ENCODE measurements at regions not wholly inside any gene's neighbourhood (a gene's known extent, or its start where the extent isn't known, plus 50 kb on each side); places are given as distances from the start of the nearest gene placed in this dataset.

DNA sequence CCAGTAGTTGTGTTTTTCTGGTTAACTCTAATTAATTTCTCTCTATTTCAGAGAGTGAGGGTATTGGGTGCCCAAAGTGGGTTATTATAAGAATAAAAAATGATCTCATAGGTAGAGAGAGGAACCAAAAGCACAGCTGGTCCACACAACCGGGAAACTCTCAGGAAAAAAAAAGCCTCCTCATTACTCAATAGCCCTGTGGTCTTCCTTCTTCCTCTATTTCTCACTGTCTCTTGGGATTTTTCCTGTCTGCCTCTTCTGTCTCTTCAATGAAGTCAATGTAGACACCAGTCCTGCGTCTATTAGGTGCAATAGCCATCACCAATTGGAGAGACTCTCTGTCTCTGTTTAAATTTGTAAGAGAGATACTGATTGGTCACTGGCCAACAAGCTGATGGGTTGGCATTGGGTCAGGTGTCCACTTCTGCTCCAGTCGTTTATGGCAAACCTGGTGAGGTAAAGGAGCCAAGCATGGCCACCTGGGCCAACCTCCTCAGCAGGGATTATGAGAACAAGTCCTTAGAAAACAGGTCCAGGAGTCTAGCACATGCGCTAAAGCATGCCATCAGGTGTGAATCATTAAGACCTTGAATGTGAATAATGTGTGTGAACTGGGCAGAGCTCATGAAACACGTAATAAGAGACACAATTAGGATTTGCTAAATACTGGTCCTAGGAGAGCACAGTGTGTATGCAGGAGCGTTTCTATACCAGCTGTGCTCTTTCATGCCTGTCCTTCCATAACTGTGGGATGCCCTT is 443.0 kb upstream of the RUNX1 start:
- no peak for TF ChIP-seq CTCF (IDR thresholded peaks at IDR 0.05)
- Mint-ChIP-seq H3K27me3 (ENCODE audit: low read depth in 3 of 3) (peaks cover 0 to 2% (median 1%) of the 10 kb centered on the region in 3 donors), H3K9me3 (peaks cover 0 to 2% (median 0%) of the 10 kb centered on the region in 7 donors), H3K27ac (peak overlapping the region in 3 of 7 donors; percentile 0 to 72 (median 62)), H3K4me1 (peaks cover 22% of the 10 kb centered on the region), H3K4me3 (no peak overlapping the region), H3K36me3 (no peaks in the 10 kb centered on the region)
- Histone ChIP-seq H3K4me1 (ENCODE audit: control insufficient read depth in 1 of 2, insufficient read depth in 2 of 2, low read length in 2 of 2) (peaks cover 14 to 15% of the 10 kb centered on the region in 2 donors), H3K9me3 (replicated peaks in 1 of 2; ENCODE audit: control insufficient read depth in 1 of 2, insufficient read depth in 1 of 2, low read length in 2 of 2) (no peaks in the 10 kb centered on the region), H2AFZ (ENCODE audit: insufficient read depth, low read depth, low read length, poor library complexity, severe bottlenecking) (no peak overlapping the region), H3K4me3 (replicated peaks in 1 of 3; ENCODE audit: low read depth in 2 of 3, low read length in 3 of 3) (peak overlapping the region in 1 of 3 experiments; percentile 12), H3K27ac (ENCODE audit: low read depth in 1 of 2, low read length in 2 of 2) (peak overlapping the region in 1 of 2 donors; percentile 24), H3K79me2 (ENCODE audit: insufficient read depth, low read length) (no peaks in the 10 kb centered on the region), H3K36me3 (replicated peaks in 1 of 2; ENCODE audit: control insufficient read depth in 1 of 2, insufficient read depth in 2 of 2, low read length in 2 of 2) (no peaks in the 10 kb centered on the region), H3K4me2 (replicated peaks; ENCODE audit: extremely low read depth, low read length, poor library complexity, severe bottlenecking) (peak overlapping the region; percentile 43), H4K20me1 (ENCODE audit: insufficient read depth, low read length) (no peaks in the 10 kb centered on the region), H3K27me3 (ENCODE audit: control insufficient read depth in 2 of 2, insufficient read depth in 2 of 2, low read length in 2 of 2) (no peaks in the 10 kb centered on the region), H3K9ac (ENCODE audit: insufficient read depth, low read length, poor library complexity, severe bottlenecking) (no peak overlapping the region)
- intact Hi-C loops (cut with micrococcal nuclease): no loop called here
- WGBS (ENCODE audit: insufficient coverage): 68% methylated on average over 4 of the region's 6 CpGs
- DNase-seq: peak; percentile 56 to 82 (median 76)

GRCh38 chr21:35491114-35491513 is 442.0 kb upstream of the RUNX1 start:
- no peak for TF ChIP-seq CTCF (IDR thresholded peaks at IDR 0.05)
- Histone ChIP-seq H3K9me3 (replicated peaks in 1 of 2; ENCODE audit: control insufficient read depth in 1 of 2, insufficient read depth in 1 of 2, low read length in 2 of 2) (no peaks in the 10 kb centered on the region), H3K79me2 (ENCODE audit: insufficient read depth, low read length) (no peaks in the 10 kb centered on the region), H3K27ac (ENCODE audit: low read depth in 1 of 2, low read length in 2 of 2) (no peak overlapping the region), H3K36me3 (replicated peaks in 1 of 2; ENCODE audit: control insufficient read depth in 1 of 2, insufficient read depth in 2 of 2, low read length in 2 of 2) (no peaks in the 10 kb centered on the region), H3K9ac (ENCODE audit: insufficient read depth, low read length, poor library complexity, severe bottlenecking) (no peak overlapping the region), H3K4me1 (ENCODE audit: control insufficient read depth in 1 of 2, insufficient read depth in 2 of 2, low read length in 2 of 2) (peaks cover 14 to 15% of the 10 kb centered on the region in 2 donors), H3K27me3 (ENCODE audit: control insufficient read depth in 2 of 2, insufficient read depth in 2 of 2, low read length in 2 of 2) (no peaks in the 10 kb centered on the region), H3K4me3 (replicated peaks in 1 of 3; ENCODE audit: low read depth in 2 of 3, low read length in 3 of 3) (no peak overlapping the region), H2AFZ (ENCODE audit: insufficient read depth, low read depth, low read length, poor library complexity, severe bottlenecking) (no peak overlapping the region), H3K4me2 (replicated peaks; ENCODE audit: extremely low read depth, low read length, poor library complexity, severe bottlenecking) (no peak overlapping the region), H4K20me1 (ENCODE audit: insufficient read depth, low read length) (no peaks in the 10 kb centered on the region)
- Mint-ChIP-seq H3K9me3 (peaks cover 0 to 1% (median 0%) of the 10 kb centered on the region in 7 donors), H3K4me1 (peaks cover 22% of the 10 kb centered on the region), H3K36me3 (no peaks in the 10 kb centered on the region), H3K27ac (peak overlapping the region in 1 of 7 donors; percentile 0), H3K27me3 (ENCODE audit: low read depth in 3 of 3) (peaks cover 0 to 5% (median 1%) of the 10 kb centered on the region in 3 donors), H3K4me3 (no peak overlapping the region)
- no peak for DNase-seq
- WGBS (ENCODE audit: insufficient coverage): no CpG with 5 or more reads among the region's 1 CpG
- intact Hi-C loops (cut with micrococcal nuclease): no loop called here

All from CD14-positive monocyte (primary cell).